WERI-Rb-1 (cell line): ENCODE measurements at regions not wholly inside any gene's neighbourhood (a gene's known extent, or its start where the extent isn't known, plus 50 kb on each side); places are given as distances from the start of the nearest gene placed in this dataset.

Experiments
- DNase-seq: peaks from one replicate; pipeline ENCODE4 v3.0.0-alpha.2; 2020
- H3K27ac ChIP-seq: fragments of 250-450 bp; sonication (Bioruptor Pico); 2 replicates; pipeline ENCODE4 v1.5.1; 2020; ENCODE audit warnings: mild to moderate bottlenecking, moderate library complexity
- H3K27me3 ChIP-seq: fragments of 250-450 bp; sonication (Bioruptor Pico); 2 replicates; pipeline ENCODE4 v1.5.1; 2021; ENCODE audit warnings: mild to moderate bottlenecking, low read depth, moderate library complexity; ENCODE audit not compliant: insufficient read depth, severe bottlenecking
- H3K36me3 ChIP-seq: fragments of 250-450 bp; sonication (Bioruptor Pico); 2 replicates; pipeline ENCODE4 v1.5.1; 2020; ENCODE audit warnings: mild to moderate bottlenecking, moderate library complexity
- H3K4me3 ChIP-seq: 2 replicates; pipeline ENCODE4 v1.5.1; 2011; ENCODE audit warnings: low read depth, mild to moderate bottlenecking, control low read depth, low read length
- H3K9me3 ChIP-seq: fragments of 250-450 bp; sonication (Bioruptor Pico); 2 replicates; pipeline ENCODE4 v1.5.1; 2021; ENCODE audit warnings: mild to moderate bottlenecking, moderate library complexity; ENCODE audit not compliant: severe bottlenecking
- TF ChIP-seq, protein P1 (sequence below): IDR thresholded peaks from 2 replicates; pipeline ENCODE4 v1.5.1; 2011; ENCODE audit warnings: low read depth, mild to moderate bottlenecking, control low read depth, inconsistent platforms, low read length

DNA sequence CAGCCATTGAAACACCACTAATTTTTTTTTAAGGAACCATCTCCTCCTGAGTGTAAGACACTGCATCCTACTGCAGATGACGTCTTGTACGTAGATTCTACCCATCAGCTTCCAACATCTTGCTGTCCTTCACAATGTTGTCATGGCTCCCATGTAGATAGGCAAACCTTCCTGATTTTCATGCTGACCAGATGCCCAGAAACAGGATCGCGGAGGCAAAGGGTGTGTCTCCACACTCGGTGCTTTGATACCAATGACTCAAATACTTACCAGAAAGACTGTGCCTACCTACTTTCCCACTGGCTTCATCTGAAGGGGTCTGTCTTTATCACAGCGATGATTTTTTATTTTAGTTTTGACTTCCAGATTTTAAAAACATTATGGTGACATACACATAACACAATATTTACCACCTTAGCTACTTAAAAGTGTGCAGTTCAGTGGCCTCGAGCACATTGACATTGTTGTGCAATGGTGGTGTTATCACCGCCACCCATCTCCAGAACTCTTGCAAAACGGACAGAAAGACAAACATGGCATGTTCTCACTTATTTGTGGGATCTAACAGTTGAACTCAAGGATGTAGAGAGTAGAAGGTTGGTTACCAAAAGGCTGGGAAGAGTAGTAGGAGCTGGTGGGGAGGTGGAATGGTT is 94.0 kb upstream of the PEG3 start:
- Histone ChIP-seq H3K36me3 (no peaks in the 10 kb centered on the region), H3K9me3 (no peaks in the 10 kb centered on the region), H3K27me3 (no peaks in the 10 kb centered on the region), H3K27ac (no peak overlapping the region), H3K4me3 (no peak overlapping the region)
- TF ChIP-seq, protein P1, sequence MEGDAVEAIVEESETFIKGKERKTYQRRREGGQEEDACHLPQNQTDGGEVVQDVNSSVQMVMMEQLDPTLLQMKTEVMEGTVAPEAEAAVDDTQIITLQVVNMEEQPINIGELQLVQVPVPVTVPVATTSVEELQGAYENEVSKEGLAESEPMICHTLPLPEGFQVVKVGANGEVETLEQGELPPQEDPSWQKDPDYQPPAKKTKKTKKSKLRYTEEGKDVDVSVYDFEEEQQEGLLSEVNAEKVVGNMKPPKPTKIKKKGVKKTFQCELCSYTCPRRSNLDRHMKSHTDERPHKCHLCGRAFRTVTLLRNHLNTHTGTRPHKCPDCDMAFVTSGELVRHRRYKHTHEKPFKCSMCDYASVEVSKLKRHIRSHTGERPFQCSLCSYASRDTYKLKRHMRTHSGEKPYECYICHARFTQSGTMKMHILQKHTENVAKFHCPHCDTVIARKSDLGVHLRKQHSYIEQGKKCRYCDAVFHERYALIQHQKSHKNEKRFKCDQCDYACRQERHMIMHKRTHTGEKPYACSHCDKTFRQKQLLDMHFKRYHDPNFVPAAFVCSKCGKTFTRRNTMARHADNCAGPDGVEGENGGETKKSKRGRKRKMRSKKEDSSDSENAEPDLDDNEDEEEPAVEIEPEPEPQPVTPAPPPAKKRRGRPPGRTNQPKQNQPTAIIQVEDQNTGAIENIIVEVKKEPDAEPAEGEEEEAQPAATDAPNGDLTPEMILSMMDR: no peak
- DNase-seq: no peak

DNA sequence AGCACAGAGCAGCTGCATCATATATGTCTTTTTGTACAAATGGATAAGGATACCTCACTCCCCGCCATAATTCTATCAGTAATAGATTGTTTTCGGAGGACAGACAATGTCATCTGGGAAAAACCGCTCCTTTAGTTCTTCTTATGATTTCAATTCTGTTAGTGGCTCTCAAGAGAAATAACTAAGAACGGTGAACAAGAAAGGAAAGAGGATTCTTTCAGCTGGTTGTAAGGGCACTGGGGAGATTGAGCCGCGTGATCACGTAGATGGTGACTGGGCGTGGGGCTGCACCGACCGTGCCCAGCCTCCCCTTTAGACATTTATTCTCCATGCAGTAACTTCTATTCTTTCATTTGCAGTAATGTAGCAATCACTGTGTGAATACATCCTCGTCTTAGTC is 99.4 kb upstream of the PEG3 start:
- TF ChIP-seq, protein P1: no peak
- H3K9me3 ChIP-seq: no peaks in the 10 kb centered on the region
- no peak for DNase-seq

DNA sequence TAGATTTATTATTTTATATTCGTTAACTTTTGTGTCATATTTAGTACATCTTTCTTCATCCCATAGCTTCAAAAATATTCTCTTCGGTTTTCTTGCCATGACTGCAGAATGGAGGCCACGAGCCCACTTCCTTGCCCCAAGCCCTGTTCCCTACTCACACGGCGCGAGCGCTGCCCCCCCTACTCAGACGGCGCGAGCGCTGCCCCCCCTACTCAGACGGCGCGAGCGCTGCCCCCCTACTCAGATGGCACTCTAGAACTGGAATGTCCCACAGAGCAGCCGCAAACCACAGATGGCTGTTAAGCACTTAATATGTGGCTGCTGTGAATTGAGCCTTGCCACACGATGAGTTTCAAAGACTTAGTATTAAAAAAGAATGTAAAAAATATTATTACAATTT is 102.2 kb upstream of the PEG3 start:
- H3K9me3 ChIP-seq: no peaks in the 10 kb centered on the region
- DNase-seq: peak; percentile 30
- TF ChIP-seq, protein P1: no peak

More for the DNA sequence above, 99.4 kb upstream of the PEG3 start:
- H3K27ac ChIP-seq: no peak overlapping the region
- H3K4me3 ChIP-seq: no peak overlapping the region
- no peaks in the 10 kb centered on the region for H3K36me3 ChIP-seq
- H3K27me3 ChIP-seq: no peaks in the 10 kb centered on the region

DNA sequence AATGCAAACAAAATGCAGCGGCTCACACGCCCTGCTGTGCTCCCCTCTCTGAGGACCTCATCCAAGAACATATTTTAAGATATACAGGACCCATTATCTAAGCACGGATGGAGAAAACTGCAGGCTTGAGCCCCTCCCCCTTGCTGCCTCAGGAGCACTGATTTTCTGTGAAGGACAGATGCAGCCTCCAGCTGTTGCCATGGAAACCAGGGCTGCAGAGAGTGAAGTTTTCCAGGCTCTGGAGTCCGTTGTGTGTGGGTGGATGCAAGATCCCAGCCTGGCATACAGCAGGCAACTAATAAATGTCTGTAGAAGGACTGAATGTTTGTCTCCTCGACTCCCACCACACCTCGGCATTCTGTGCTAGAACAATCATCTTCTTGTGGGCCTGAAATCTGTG is 105.6 kb upstream of the PEG3 start:
- TF ChIP-seq, protein P1: no peak
- Histone ChIP-seq H3K36me3 (no peaks in the 10 kb centered on the region), H3K27ac (no peak overlapping the region), H3K4me3 (no peak overlapping the region), H3K9me3 (no peaks in the 10 kb centered on the region), H3K27me3 (no peaks in the 10 kb centered on the region)
- no peak for DNase-seq

More for the DNA sequence above, 102.2 kb upstream of the PEG3 start:
- H3K27me3 ChIP-seq: no peaks in the 10 kb centered on the region
- no peaks in the 10 kb centered on the region for H3K36me3 ChIP-seq
- H3K4me3 ChIP-seq: peak overlapping the region; percentile 43
- no peak overlapping the region for H3K27ac ChIP-seq

DNA sequence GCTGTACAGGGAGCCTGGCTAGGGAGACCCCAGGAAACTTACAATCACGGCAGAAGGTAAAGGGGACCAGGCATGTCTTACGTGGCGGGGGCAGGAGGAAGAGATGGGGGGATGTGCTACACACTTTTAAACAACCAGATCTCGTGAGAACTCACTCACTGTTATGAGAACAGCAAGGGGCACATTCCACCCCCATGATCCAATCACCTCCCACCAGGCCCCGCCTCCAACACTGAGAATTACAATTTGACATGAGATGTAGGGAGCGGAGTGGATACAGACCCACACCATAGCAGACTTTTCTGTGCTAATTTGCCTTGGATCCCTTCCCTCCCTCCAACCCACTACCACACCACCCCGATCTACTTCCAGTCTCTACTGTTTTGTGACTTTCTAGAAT is 106.7 kb upstream of the PEG3 start:
- TF ChIP-seq, protein P1: no peak
- no peak for DNase-seq
- H3K9me3 ChIP-seq: no peaks in the 10 kb centered on the region
- no peak overlapping the region for H3K4me3 ChIP-seq
- no peaks in the 10 kb centered on the region for H3K27me3 ChIP-seq
- no peak overlapping the region for H3K27ac ChIP-seq
- H3K36me3 ChIP-seq: no peaks in the 10 kb centered on the region

DNA sequence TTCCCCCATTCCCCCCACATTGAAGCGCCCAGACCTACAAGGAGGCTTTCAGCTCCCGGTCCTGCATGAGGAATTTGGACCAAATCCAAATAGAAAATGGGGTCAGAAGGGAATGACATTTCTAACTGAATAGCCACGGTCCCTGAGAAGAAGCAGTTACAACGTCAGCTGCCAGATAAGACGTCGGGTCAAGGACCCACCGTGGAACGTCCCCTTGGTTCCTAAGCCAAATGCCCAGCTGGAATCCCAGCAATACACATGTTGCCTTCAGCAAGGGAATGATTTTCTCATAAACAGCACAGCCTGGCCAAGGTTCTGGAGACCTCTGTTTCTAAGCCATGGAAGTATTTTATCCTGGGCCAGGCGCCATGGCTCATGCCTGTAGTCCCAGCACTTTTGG is 109.1 kb upstream of the PEG3 start:
- Histone ChIP-seq H3K27ac (no peak overlapping the region), H3K27me3 (no peaks in the 10 kb centered on the region), H3K9me3 (no peaks in the 10 kb centered on the region), H3K36me3 (no peaks in the 10 kb centered on the region), H3K4me3 (no peak overlapping the region)
- TF ChIP-seq, protein P1: no peak
- no peak for DNase-seq
